ENCODE measurements at regions not wholly inside any gene's neighbourhood (a gene's known extent, or its start where the extent isn't known, plus 50 kb on each side); places are given as distances from the start of the nearest gene placed in this dataset.
"Not testable (repeated sequence)": the region's sequence is repeated elsewhere in the genome, so short reads cannot be mapped to it uniquely, and the experiment has no call there.

- DNase-seq (ENCODE audit: low read depth, low spot score): no peak
Observed at GRCh38 chr5:58300346-58300895, 159.5 kb downstream of the PLK2 start.

GRCh38 chr5:58299256-58299655 lies 160.6 kb downstream of the PLK2 start:
- DNase-seq (ENCODE audit: low read depth, low spot score): no peak

DNA sequence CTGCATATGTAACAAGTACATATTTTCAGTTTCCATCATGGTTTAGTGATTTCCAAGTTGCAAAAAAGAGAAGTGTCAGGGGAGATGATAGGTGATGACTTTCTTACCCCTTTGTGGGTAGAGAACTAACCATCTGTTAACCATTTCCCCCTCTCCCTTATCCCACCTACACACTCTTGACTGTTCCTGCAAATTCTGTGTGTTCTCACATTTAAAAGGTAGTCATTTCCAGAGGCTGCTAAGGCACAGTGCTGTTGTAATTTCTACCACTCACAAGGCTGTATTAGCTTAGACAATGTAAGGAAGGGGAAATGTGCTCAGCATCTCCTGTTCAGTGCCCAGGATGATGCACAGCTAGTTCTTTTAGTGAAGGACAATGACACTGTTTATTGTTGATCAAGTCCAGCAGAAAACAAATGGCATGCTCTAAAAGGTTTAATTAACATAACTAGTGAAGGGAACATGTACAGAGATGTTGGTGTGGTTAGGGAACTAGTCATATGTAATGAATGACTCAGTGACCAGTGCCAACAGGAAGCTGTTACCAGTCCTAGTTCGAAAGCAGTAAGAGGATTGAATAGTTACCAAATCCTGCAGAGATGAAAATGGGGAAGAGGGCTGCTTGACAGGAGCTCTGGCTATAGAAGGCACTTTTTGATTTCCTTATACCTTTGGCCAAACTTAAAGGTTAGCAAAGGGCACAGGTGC lies 165.1 kb downstream of the PLK2 start:
- DNase-seq (ENCODE audit: low read depth, low spot score): peak; percentile 39

DNA sequence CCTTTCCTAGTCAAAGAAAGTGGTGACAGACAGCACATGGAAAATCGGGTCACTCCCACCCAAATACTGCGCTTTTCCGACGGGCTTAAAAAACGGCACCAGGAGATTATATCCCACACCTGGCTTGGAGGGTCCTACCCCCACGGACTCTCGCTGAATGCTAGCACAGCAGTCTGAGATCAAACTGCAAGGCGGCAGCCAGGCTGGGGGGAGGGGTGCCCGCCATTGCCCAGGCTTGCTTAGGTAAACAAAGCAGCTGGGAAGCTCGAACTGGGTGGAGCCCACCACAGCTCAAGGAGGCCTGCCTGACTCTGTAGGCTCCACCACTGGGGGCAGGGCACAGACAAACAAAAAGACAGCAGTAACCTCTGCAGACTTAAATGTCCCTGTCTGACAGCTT lies 171.6 kb downstream of the PLK2 start:
- not testable (repeated sequence) for DNase-seq (ENCODE audit: low read depth, low spot score)

- no peak for DNase-seq (ENCODE audit: low read depth, low spot score)
Observed at GRCh38 chr5:58286741-58287140, 173.1 kb downstream of the PLK2 start.

DNA sequence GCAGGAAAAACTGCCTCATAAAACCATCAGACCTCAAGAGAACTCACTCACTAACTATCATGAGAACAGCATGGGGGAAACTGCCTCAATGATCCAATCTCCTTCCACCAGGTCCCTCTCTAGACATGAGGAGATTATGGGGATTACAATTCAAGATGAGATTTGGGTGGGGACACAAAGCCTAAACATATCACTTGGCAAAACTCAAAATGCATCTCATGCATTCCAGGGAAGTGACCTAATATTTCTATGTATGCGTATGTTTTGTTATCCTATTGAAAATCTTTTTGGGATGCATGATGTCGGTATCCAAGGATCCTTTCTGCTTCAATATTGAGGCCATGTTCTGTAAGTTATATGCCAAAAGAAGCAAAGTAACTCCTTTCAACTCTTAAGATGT lies 174.0 kb downstream of the PLK2 start:
- no peak for DNase-seq (ENCODE audit: low read depth, low spot score)

DNA sequence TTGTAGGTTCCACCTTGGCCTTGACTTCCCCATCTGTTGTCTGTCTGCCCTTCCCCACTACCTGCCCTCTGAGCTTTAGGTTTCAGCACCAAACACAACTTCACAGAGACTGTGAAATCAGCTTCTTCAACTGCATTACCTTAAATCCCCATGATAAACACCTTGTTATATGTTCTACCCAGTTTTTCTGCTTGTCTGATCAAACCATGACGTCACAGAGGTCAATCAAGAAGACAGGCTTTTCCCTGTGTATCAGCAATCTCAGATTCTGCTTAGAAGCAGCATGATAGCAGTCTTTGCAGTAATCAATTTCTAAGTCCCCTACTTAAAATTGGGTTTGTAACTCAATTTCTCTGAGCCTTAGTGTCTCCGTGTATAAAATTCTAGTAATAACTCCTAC lies 175.0 kb downstream of the PLK2 start:
- DNase-seq (ENCODE audit: low read depth, low spot score): no peak

GRCh38 chr5:58281189-58281588 lies 178.7 kb downstream of the PLK2 start:
- DNase-seq (ENCODE audit: low read depth, low spot score): no peak

GRCh38 chr5:58279259-58279658 lies 180.6 kb downstream of the PLK2 start:
- DNase-seq (ENCODE audit: low read depth, low spot score): no peak

DNA sequence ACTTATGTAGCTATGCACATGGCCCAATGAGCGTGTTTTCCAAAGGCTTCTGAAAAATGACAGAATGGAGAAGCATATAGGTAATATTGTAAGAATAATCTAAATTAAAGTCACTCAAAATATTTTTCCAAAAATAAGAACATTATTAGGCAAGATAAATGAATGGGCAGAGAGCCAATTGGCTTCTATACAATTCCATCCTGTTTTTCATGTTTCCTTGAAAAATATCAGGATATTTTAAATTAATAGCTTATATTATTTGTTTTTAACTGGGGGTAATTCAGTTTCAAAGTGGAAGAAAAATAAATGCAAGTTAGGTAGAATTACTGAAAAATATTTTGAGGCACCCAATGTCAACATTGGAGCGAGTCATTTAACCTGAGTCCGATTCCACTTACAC lies 183.5 kb downstream of the PLK2 start:
- no peak for DNase-seq (ENCODE audit: low read depth, low spot score)

DNA sequence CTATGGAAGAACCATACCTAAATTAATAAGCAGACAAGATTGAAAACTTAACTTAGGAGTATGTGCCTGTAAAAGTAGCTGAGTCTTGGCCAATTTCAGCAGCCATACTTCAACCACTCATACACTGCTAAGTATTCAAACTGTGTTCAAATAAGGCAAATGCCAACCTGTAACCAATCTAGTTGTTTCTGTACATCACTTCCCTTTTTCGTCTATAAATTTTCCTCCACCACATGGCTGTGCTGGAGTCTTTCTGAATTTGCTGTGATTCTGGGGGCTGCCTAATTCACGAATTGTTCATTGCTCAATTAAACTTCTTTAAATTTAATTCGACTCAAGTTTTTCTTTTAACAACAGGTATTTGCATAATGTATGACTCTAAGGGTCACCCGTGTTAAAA lies 184.4 kb downstream of the PLK2 start:
- DNase-seq (ENCODE audit: low read depth, low spot score): no peak

DNA sequence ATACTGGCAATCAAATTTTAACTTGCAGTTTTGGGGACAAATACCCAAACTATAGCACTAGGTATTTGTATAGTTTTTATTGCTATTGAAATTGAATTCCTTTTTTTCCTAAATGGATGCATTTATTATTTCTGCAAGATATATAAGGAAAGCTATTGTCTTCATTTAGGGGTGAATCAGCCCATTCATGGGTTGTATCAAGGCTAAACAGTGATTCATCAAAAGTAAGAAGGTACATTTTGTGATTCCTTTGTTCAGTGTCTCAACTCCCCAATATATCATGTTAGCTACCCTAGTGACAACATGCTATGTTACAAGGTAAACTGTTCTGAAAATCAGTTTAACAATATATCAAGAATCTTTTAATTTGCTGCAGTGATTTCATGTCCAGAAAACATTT lies 185.7 kb downstream of the PLK2 start:
- DNase-seq (ENCODE audit: low read depth, low spot score): no peak

DNA sequence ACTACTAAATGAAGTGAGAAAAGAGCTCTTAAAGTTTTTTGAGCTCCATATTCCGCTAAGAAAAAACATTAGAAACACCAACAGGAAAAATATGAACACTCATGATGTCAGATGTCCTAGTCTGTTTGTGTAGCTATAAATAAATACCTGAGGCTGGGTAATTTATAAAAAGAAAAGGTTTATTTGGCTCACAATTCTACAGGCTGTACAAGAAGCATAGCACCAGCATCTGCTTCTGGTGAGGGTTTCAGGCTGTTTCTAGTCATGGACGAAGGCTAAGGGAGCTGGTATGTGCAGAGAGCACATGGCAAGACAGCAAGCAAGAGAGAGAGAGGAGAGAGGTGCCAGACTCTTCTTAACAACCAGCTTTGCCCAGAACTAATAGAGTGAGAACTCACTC lies 186.2 kb downstream of the PLK2 start:
- no peak for DNase-seq (ENCODE audit: low read depth, low spot score)

- no peak for DNase-seq (ENCODE audit: low read depth, low spot score)
Observed at GRCh38 chr5:58268268-58268667, 191.6 kb downstream of the PLK2 start.

DNA sequence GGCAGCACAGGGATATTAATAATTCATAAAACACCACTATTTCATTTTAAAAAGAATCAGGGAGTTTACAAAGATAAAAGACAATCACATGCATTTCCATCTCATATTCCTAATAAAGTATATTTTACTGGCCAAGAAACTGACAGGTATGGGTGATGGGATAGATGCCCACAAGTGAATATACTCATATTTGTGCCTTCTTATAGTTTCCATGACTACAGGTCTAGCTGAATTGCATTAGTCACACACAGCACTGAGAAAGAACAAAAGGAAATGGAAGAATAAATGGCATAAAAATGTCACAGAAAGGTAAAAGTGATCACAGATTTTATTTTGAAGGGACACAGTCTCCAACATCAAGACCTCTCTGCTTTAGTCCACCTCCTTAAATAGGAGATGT lies 193.5 kb downstream of the PLK2 start:
- no peak for DNase-seq (ENCODE audit: low read depth, low spot score)

DNA sequence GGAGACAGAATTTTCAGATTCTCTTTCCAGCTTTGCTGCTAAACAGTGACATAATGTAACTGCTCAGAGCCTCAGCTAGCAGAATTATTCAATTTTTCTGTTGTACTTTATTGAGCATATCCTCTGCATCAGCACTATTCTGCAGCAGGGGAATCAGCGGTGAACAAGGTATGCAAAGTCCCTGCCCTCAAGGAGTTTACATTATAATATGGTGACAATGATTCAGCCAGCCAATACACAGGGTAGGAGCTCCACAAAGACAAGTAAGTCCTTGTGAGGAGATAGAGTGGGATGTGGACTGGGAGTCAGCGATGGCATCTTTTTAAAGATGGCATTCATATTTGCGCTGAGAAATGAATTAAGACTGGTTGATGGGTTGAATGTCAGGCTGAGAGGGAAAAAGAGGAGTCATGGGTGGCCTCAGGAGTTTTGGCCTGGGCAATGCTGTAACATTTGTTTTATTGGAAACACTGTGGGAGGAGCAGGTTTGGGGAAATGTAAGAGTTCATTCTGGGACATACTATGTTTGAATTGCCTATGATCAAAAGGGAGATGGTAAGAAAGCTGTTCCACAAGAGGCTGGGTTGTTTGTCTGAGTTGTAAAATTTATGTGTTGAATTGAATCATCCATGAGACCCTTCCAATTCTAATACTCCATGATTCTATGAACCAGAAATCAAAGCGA lies 194.5 kb downstream of the PLK2 start:
- no peak for DNase-seq (ENCODE audit: low read depth, low spot score)

GRCh38 chr5:58264276-58264675 lies 195.6 kb downstream of the PLK2 start:
- no peak for DNase-seq (ENCODE audit: low read depth, low spot score)

DNA sequence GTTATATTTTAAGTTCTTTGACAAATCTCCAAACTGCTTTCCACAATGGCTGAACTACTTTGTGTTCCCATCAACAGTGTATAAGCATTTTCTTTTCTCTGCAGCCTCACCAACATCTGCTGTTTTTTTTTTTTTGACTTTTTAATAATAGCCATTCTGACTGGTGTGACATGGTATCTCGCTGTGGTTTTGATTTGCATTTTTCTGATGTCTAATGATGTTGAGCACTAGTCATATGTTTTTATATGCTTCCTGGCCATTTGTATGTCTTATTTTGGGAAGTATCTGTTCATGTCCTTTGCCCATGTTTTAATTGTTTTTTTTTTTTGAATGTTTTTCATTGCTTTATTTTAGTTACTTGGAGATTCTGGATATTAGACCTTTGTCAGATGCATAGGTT lies 196.6 kb downstream of the PLK2 start:
- DNase-seq (ENCODE audit: low read depth, low spot score): no peak

GRCh38 chr5:58262226-58262625 lies 197.7 kb downstream of the PLK2 start:
- DNase-seq (ENCODE audit: low read depth, low spot score): no peak

DNA sequence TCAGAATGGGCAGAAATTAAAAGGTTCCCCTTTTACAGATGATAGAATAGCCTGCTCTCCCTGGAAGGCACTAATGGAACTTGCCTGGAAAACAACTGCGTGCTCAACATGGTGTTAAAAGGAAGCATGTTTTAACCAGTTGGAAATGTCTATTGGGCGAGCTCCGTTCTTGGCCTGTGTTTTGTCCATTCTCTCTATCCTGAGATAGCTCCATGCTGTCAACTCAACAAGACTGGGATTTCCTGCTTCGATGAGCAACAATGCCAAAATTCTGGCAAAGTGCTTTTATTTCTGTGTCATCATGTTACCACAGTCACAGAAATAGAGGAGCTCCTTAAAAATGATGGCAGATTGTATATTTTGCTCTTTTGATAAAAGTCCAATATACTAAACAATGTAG lies 198.3 kb downstream of the PLK2 start:
- no peak for DNase-seq (ENCODE audit: low read depth, low spot score)

- no peak for DNase-seq (ENCODE audit: low read depth, low spot score)
Observed at GRCh38 chr5:58260243-58260642, 199.6 kb downstream of the PLK2 start.

GRCh38 chr5:58259685-58260152 lies 200.2 kb downstream of the PLK2 start:
- peak; percentile 77 for DNase-seq (ENCODE audit: low read depth, low spot score)

Measured in pulmonary artery endothelial cell (primary cell).